Suppressor macrophage treated with lipopolysaccharide for 4 hours (primary cell): ENCODE measurements at regions not wholly inside any gene's neighbourhood (a gene's known extent, or its start where the extent isn't known, plus 50 kb on each side); places are given as distances from the start of the nearest gene placed in this dataset.
"Not testable (repeated sequence)": the region's sequence is repeated elsewhere in the genome, so short reads cannot be mapped to it uniquely, and the experiment has no call there.

Experiments
- DNase-seq: peaks from one replicate; pipeline ENCODE4 v3.0.0-alpha.2; 2020

DNA sequence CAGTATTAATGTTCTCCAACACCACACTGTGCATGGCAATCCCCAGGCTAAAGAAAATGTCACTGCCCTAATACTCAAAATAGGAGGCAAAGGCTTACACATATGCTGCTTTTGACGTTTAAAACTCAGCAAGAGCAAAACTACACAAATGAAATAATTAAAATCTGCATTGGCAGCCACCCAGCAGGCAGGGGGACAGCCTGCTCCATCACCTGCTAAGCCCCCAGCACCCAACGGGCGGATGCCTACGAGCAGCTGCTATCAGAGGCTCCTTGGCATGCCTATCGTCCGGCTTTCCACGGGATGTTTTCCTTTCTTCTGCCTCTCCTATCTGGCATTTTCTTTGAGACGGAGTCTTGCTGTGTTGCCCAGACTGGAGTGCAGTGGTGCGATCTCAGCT is 337.5 kb downstream of the SOX9 start:
- no peak for DNase-seq

DNA sequence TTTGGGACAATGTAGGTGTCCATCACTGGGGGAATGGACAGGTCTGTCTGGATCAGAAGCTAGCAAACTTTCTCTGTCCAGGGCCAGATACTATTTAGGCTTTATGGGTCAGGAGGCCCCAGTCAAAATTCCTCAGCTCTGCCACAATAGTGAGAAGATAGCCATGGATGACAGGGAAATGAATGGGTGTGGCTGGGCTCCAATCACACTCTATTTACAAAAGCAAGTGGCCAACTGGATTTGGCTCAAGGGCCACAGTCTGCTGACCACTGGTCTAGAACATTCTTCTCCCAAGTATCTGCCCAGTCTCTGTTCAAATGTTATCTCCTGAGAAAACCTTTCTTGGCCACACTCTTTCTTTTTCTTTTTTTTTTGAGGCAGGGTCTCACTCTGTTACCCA is 339.9 kb downstream of the SOX9 start:
- no peak for DNase-seq

DNA sequence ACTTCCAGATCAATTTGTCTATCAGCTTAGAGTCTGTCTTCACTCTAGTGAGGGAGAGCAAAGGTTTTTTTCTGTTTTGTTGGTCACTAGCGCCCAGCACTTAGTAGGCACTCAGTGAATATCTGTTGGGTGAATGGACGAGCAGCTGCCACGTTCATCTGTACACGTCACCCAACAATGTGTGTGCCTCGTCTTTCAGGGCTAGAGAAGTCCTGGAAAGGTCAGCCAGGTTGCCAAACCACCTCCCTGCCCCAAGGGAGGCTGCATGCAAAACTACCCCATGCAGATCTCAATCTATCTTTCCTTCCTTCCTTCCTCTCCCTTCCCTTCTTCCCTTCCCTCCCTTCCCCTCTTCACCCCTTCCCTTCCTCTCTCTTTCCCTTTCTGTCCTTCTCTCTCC is 340.9 kb downstream of the SOX9 start:
- DNase-seq: no peak

DNA sequence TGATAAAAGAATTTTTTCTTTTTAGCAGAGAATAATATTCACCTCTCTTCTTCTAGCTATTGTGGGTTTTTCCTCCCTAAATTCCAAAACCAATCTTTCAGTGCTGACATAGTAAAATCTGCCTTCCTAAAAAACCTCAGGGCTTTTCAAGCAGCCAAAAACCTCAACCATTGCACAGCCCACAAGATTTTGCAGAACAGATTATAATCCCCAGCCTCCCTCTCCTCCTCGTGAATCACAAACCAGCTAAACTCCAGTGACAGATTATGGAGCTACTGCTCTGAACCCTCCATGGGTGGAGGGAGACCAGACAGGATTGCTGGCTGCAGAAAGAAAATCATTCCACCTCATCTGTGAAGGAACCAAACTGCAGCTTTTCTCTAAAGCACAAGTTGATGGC is 341.6 kb downstream of the SOX9 start:
- DNase-seq: no peak

DNA sequence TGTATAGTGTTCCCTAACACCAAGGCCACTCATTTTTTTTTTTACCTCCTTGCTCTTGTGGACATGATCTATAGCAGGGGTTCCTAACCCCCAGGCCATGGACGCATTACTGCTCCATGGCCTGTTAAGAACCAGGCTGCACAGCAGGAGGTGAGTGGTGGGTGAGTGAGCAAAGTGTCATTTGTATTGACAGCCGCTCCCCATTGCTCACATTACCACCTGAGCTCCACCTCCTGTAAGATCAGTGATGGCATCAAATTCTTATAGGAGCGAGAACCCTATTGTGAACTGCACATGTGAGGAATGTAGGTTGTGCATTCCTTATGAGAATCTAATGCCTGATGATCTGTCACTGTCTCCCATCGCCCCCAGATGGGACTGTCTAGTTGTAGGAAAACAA is 342.0 kb downstream of the SOX9 start:
- DNase-seq: no peak

DNA sequence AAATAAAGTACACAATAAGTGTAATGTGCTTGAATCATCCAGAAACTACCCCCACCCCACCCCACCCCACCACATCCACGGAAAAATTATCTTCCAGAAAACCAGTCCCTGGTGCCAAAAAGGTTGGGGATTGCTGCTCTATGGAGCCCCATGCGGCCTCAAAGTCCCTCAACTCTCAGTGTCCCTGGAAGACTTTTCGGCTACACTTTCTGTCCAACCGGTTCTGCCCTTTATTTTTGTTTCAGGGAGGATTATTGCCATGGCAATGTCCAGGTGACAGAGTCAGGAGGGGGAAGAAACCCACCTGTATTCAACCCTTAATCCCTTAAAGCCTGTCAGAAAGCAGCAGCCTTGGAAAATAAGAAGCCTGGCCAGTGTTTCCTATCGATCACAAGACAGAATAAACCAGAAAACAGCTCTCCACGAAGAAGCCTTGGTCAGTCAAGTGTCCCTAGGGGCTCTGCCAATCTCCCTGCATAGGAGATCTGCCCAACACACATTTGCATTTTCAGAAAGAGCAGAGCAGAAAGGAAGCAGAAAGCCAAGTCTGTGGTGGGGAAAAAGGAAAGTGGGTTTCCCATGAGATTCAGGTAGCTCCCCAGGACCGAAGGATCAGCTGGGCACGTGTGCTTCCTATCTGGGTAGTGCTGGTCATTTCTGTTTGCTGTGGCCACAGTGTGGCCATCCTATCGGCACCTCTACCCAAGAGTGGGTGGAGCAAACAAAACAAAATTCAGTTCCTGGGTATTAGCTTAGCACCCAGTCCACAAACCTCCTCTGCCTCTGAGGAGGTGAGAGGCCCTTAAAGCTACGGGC is 342.7 kb downstream of the SOX9 start:
- DNase-seq: no peak

DNA sequence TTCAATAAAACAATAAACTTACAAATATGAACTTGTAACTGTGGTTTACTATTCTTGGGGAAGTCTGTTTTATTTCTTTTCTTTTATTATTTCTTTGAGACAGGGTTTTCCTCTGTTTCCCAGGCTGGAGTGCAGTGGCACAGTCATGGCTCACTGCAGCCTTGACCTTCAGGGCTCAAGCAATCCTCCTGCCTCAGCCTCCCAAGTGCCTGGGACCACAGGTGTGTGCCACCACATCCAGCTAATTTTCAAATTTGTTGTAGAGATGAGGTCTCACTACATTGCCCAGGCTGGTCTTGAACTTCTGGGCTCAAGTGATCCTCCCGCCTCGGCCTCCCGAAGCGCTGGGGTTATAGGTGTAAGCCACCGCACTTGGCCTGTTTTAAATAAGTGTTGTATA is 343.4 kb downstream of the SOX9 start:
- DNase-seq: not testable (repeated sequence)

DNA sequence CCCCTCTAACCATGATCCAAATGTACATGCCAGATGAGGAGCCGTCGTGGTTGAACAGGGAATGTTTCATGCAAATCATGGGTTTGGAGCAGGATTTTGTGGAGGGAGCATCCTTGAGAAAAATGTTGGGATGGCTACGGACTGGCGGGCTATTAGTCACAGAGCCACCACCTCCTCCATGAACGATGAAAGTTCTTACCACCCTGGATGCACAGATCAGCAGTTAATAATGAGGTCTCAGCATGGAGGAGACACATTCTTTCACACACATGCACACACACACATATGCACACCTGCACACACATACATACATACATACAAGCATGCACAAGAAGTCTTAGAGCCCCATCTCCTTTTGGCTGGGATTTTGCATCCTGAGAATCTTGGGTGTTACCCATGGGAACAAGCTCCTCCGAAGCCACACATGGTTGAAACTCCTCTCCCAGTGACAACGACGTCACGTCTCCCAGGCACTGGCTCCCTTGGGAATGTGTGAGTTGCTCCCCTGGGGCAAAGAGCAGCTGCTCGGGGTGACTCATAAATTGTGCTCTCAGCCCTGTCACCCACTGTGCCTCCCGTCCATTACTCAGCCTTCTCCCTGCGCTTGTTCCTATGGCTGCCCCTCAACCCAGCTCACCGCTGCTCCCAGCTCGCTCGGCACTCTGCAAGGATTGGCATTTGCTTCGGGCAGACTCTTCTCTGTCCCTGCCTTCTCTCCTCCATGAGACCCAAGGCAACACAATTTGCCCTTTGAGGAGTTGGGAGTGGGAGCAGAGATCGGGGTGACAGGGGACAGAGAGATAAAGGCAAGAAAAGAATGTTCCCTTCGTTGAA is 344.6 kb downstream of the SOX9 start:
- no peak for DNase-seq

DNA sequence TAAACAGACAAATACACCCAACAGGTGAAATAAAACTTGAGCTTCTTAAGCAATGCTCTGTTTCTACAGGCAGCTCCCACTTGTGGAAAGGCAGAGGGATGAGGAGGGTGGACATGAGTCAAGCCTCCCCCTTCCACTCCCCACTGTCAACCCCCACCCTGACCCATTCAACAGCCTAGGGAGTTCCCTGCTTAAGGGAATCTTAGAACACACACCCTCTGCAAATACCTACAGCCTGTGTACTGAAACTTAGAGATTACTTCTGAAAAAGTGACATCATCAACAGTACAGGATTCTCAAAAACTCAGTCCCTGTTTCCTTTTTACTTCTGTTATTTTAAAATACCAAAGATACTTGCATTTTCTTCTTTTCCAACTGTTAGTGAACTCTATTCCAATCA is 345.4 kb downstream of the SOX9 start:
- no peak for DNase-seq

DNA sequence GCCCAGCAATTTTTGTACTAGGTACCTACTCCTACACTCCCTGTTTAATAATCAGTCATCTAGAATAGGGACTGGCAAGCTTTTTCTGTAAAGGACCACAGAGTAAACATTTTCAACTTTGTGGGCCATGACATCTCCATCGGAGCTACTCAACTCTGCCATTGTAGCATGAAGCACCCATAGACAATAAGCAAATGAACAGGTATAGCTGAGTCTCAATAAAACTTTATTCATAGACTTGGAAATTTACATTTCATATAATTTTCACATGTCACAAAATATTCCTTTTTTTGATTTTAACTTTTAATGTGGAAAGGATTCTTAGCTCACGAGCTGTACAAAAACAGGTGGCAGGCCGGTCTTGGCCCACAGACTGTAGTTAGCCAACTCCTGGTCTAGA is 345.8 kb downstream of the SOX9 start:
- DNase-seq: no peak

DNA sequence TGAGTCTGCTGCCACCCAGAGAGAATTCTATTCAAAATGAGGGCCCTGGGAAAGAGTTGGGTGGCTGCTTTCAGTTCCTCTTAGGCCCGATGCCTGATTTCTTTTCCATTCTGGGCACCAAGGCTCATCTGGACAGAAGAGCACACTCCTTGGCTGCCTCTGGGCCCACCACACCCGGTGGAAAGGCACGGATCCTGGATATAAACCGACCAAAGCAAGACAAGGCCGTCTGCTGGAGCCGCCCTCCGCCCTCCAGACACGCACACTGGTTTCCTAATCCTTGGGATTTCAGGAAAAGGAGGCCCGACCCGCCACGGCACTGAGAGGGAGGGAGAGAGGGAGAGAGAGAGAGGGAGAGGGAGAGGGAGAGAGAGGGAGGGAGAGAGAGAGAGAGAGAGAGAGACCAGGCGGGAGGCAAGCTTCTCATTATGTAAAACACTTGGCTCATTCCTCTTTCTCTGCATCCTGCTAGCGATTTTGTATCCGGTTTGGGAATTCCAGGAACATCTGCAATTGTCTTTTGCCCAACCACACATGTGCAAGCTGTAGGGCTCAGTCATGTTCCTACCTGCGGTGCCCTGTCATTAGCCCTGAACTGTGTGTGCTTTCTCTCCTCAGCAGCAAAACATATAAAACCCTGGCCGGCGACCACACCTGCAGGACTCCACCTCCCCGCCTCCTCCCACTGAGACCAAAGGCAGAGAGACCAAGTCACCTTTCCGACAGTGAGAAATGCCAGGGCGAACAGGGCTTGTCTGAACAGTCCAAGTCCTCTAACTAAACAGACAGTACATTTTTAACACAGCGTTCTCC is 347.2 kb downstream of the SOX9 start:
- no peak for DNase-seq

DNA sequence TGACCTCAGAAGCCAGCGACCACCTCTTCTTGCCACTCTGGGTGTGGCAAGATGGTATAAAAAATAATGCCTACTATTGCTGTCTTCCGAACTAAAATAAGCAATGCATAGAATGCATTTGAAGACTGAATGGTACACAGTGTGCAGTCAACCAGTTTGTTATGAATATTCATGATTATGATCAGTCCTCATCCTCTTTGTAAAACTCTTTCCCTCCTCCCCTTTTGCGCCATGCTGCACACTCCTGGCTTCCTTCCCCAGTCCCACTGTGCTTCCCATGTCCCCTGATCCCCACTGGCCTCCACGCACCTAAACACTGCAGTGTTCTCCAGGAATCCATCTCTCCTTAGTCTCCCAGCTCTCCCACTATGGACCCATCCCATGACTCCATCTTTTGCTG is 348.0 kb downstream of the SOX9 start:
- DNase-seq: no peak

DNA sequence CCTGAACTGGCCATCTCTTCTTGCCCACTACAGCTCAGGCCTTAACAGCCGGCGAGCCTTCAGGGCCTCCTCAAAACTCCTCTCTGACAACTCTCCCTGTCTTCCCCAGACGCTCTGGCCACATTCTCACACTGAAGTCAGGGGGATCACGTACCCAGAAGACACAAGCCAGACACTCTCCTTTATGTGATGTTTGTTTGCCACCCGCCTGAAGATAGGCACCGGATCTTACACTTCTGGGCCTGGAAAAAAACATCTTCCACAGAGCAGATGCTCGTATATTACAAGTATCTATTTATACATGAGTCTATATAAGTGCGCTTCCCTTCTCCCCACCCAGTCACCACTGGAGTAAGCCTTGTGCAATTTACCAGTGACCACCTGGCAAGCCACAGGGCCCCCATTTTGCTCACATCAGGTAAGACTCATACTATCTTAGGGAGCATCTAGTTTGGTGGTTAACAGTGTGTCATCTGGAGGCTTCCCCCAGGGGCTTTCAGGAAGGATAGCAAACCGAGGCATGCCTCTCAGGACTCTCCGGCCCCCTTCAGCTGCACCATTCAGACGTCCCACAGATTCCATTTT is 349.4 kb downstream of the SOX9 start:
- no peak for DNase-seq

DNA sequence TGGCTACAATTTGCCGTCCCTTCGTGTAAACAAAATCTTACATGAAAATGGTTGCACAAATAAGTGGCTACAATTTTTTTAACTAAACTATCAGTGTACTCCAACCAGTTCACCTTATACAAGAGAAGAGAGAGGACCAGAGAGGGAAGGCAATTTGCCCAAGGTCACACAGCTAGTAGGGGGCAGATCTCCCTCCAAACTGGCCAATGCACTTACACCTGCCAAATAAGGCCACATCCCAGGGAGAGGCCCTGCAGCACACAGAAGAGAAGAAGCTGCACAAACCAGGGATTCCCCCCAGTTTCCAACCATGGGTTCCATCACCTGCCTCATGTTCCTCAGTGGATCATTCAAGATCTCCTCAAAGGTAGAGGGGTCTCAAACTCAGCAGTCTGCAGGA is 349.9 kb downstream of the SOX9 start:
- DNase-seq: no peak

DNA sequence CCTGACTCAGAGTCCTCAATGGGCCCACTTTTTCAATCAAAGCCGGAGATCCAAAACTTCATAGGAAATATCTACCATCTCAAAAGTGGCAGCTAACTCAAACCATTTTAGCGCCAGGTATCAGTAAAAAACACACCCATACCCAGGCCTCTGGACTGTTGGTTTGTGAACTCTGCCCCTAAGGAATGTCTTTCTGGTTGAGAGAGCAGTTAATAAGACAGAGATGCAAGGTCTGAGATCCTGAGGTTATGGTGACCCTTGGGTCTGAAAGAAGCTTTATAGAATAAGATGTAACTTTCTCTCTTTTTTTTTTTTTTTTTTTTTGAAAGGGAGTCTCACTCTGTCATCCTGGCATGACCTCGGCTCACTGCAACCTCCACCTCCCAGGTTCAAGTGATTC is 350.5 kb downstream of the SOX9 start:
- no peak for DNase-seq

DNA sequence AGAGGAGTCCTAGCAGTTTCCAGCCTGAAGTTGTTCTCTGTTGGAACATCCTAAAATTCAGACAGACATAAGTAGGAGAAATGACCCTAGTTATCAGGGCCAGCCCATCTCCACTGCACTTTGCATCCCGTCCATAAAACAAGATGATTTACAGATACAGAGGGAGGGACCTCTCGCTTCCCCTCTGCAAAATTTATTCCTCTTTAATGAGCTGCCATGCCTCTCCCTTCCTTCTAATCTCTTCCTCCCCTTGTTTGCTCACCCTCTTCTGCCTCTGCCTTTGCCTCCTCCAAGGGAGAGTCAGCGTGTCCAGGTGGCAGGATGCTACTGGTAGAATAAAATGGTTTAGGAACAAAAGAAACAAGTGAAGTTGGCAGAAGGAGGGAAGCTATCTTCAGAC is 351.3 kb downstream of the SOX9 start:
- no peak for DNase-seq

DNA sequence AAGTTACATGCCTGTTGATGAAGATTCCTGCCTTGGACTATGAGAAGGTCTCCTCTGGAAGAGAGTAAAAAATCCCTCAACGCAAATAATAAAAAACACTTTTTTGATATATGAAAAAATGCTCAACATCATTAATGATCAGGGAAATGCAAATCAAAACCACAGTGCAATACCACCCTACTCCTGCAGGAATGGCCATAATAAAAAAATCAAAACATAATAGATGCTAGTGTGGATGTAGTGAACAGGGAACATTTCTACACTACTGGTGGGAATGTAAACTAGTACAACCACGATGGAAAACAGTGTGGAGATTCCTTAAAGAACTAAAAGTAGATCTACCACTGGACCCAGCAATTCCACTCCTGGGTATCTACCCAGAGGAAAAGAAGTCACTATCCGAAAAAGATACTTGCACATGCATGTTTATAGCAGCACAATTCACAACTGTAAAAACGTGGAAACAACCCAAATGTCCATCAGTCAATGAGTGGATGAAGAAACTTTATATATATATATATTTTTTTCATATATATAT is 352.1 kb downstream of the SOX9 start:
- DNase-seq: not testable (repeated sequence)

DNA sequence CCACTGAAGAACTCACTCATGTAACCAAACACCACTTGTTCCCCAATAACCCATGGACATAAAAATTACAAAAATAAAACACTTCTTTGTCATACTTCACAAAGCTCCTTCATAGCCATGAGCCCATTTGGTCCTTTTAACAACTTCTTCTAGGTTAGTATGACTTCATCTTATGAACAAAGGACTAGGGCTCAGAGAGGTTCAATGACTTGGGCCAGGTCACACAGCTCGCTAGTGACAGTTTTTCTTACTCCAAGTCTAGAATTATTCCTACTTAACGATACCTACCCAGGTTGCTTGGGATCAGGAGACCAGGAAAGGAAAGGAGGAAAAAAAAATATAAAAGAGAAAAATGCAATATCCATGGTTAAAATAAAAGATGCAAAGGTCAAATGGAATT is 353.4 kb downstream of the SOX9 start:
- DNase-seq: no peak

DNA sequence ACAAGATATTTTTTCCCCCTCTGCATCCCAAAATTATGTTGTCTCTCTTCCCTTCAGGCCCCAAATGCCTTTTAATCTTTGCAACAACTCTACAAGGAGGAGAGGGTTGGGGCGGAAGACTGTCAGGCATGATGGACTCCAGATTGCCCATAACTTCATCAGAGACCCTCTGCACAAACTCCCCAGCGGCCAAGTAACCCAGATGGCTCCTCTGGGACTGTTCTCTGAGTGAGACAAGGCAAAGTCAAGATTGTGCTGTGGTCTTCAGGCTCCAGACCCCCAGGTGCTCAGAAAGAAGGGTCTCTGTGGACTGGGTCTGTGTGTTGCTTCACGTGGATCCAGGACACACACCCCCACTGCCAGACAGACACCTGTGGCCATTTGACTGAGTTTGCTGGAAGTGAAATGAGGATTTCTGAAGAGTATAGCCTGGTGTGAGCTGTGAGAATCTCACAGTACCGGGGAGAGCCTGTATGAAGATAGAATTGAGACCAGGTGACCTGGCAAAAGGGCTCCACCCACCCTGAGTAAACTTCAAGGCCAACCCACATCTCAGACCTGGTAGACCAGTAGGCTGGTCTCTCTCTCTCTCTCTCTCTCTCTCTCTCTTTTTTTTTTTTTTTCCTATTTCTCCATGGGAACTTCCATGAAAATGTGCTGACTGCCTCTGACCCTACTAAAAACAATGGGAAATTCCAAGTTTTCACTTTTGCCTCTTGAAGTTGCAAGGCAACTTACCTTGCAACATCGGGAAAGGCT is 354.1 kb downstream of the SOX9 start:
- no peak for DNase-seq

DNA sequence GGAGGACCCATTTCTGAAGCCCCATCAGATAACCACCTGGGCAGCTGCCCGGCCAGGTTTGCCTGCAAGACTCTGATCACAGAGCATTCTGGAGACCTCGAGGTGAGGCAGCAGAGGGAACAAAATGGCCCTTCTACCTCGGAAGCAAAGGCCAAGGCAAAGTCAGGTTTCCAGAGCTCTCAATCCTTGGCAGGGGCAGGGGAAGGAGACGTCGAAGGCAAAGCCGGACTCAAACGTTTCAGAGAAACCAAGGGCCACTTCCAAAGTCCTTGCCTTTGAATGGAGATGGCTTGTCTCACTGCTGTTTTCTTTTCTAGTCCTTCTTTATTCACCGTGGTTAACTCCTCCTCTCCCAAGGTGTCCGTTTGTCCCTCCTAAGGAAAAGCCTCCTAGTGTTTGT is 355.3 kb downstream of the SOX9 start:
- DNase-seq: no peak

DNA sequence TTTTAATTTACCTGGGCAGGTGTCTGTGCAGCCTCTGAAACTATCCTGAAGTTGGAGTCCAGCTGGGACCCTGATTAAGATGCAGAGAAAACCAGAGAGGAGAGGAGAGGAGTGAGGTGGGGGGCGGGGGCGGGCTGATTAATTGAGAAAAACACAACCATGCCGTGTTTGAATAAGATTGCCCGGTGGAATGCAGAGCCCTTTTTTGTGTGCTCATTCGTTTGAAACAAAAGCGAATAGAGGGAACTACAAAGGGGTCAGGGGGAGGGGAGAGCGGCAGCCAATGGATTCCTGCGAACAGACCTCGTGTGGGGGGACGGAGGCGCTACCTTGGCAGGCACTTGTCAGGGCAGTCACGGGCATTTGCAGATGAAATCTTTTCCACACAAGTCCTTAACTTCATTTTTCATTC is 355.8 kb downstream of the SOX9 start:
- DNase-seq: no peak

DNA sequence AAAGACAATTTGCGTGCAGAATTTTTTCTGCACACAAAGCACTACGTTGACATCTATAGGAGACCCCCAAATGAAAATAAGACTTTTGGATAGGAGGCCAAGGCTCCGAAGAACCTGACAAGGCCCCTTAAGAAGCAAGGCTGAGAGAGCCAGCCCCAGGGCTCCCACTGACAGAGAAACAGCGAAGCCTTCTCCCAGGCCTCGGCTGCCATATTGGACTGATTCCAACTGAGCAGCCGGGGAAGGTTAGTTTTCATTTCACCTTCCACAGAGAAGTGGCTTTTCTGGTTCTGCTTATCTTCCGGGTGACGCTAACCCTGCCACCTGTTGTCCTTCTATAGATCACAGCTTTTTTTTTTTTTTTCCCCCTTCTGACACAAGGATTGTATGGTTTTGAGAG is 356.7 kb downstream of the SOX9 start:
- no peak for DNase-seq
